H9 (cell line): ENCODE measurements at regions not wholly inside any gene's neighbourhood (a gene's known extent, or its start where the extent isn't known, plus 50 kb on each side); places are given as distances from the start of the nearest gene placed in this dataset.

Experiments
- DNase-seq: peaks from one replicate; pipeline ENCODE4 v3.0.0-alpha.2; 2017
- H2AFZ ChIP-seq: one replicate; pipeline ENCODE4 v1.6.1; 2013; ENCODE audit warnings: mild to moderate bottlenecking, low read length, control low read depth, moderate library complexity
- H2AK5ac ChIP-seq: 2 replicates; pipeline ENCODE4 v1.6.1; 2013; ENCODE audit warnings: low read length, control low read depth, mixed read lengths; ENCODE audit not compliant: insufficient read length
- H2BK120ac ChIP-seq: one replicate; pipeline ENCODE4 v1.6.1; 2013; ENCODE audit warnings: low read depth, mild to moderate bottlenecking, low read length, control low read depth, inconsistent platforms; ENCODE audit not compliant: poor library complexity, severe bottlenecking
- H2BK12ac ChIP-seq: 2 replicates; pipeline ENCODE4 v1.6.1; 2013; ENCODE audit warnings: low read length, control low read depth, mixed read lengths, low read depth; ENCODE audit not compliant: insufficient read length
- H2BK15ac ChIP-seq: 2 replicates; pipeline ENCODE4 v1.6.1; 2013; ENCODE audit warnings: low read depth, low read length, control low read depth
- H2BK20ac ChIP-seq: one replicate; pipeline ENCODE4 v1.6.1; 2013; ENCODE audit warnings: low read depth, mild to moderate bottlenecking, low read length, control low read depth, inconsistent platforms; ENCODE audit not compliant: poor library complexity, severe bottlenecking
- H2BK5ac ChIP-seq: 2 replicates; pipeline ENCODE4 v1.6.1; 2013; ENCODE audit warnings: low read length, control low read depth, mixed read lengths; ENCODE audit not compliant: insufficient read length
- H3K14ac ChIP-seq: 2 replicates; pipeline ENCODE4 v1.6.1; 2013; ENCODE audit warnings: low read length, control low read depth; ENCODE audit not compliant: insufficient read depth
- H3K18ac ChIP-seq: 2 replicates; pipeline ENCODE4 v1.6.1; 2013; ENCODE audit warnings: low read depth, mild to moderate bottlenecking, mixed read lengths, low read length, control low read depth; ENCODE audit not compliant: insufficient read length
- H3K23ac ChIP-seq: 2 replicates; pipeline ENCODE4 v1.6.1; 2013; ENCODE audit warnings: low read length, control low read depth, mixed read lengths, low read depth; ENCODE audit not compliant: insufficient read length
- H3K23me2 ChIP-seq: 2 replicates; pipeline ENCODE4 v1.6.1; 2013; ENCODE audit warnings: low read depth, mild to moderate bottlenecking, mixed read lengths, low read length, control low read depth; ENCODE audit not compliant: insufficient read length, poor library complexity, severe bottlenecking
- H3K27ac ChIP-seq: 2 replicates; pipeline ENCODE4 v1.5.1; 2013; ENCODE audit warnings: low read length, control low read depth, mixed read lengths, low read depth; ENCODE audit not compliant: insufficient read length
- H3K27me3 ChIP-seq: 2 replicates; pipeline ENCODE4 v1.6.1; 2013; ENCODE audit warnings: low read length, control low read depth, inconsistent platforms; ENCODE audit not compliant: insufficient read depth
- H3K4ac ChIP-seq: 2 replicates; pipeline ENCODE4 v1.6.1; 2013; ENCODE audit warnings: low read depth, mild to moderate bottlenecking, control low read depth, inconsistent platforms, low read length, moderate library complexity
- H3K4me1 ChIP-seq: 2 replicates; pipeline ENCODE4 v1.6.1; 2013; ENCODE audit warnings: low read length, control low read depth, inconsistent platforms; ENCODE audit not compliant: insufficient read depth
- H3K4me2 ChIP-seq: 2 replicates; pipeline ENCODE4 v1.6.1; 2013; ENCODE audit warnings: low read length, control low read depth, mixed read lengths; ENCODE audit not compliant: insufficient read length, insufficient read depth
- H3K56ac ChIP-seq: 2 replicates; pipeline ENCODE4 v1.6.1; 2013; ENCODE audit warnings: low read depth, mild to moderate bottlenecking, mixed read lengths, low read length, control low read depth; ENCODE audit not compliant: insufficient read length
- H3K79me1 ChIP-seq: 2 replicates; pipeline ENCODE4 v1.6.1; 2013; ENCODE audit warnings: low read depth, mild to moderate bottlenecking, moderate library complexity, low read length, control low read depth, inconsistent platforms; ENCODE audit not compliant: insufficient read depth, poor library complexity, severe bottlenecking
- H3K79me2 ChIP-seq: 2 replicates; pipeline ENCODE4 v1.6.1; 2013; ENCODE audit warnings: low read length, control low read depth, inconsistent platforms; ENCODE audit not compliant: insufficient read depth
- H3K9ac ChIP-seq: 2 replicates; pipeline ENCODE4 v1.6.1; 2013; ENCODE audit warnings: low read length, control low read depth, mixed read lengths; ENCODE audit not compliant: insufficient read length; ENCODE audit errors: extremely low read depth
- H3K9me3 ChIP-seq: one replicate; pipeline ENCODE4 v1.6.1; 2013; ENCODE audit warnings: low read depth, low read length, inconsistent platforms; ENCODE audit not compliant: control insufficient read depth
- H3T11ph ChIP-seq: one replicate; pipeline ENCODE4 v1.6.1; 2013; ENCODE audit warnings: mild to moderate bottlenecking, low read length, control low read depth, inconsistent platforms
- H4K20me1 ChIP-seq: one replicate; pipeline ENCODE4 v1.6.1; 2013; ENCODE audit not compliant: control insufficient read depth, insufficient read length, insufficient read depth
- H4K5ac ChIP-seq: 2 replicates; pipeline ENCODE4 v1.6.1; 2013; ENCODE audit warnings: low read depth, mild to moderate bottlenecking, mixed read lengths, low read length, control low read depth; ENCODE audit not compliant: insufficient read length
- H4K8ac ChIP-seq: replicated peaks from 2 replicates; pipeline ENCODE4 v1.6.1; 2013; ENCODE audit warnings: low read length, control low read depth, mixed read lengths, low read depth; ENCODE audit not compliant: insufficient read length
- H4K91ac ChIP-seq: 2 replicates; pipeline ENCODE4 v1.6.1; 2013; ENCODE audit warnings: low read depth, mild to moderate bottlenecking, moderate library complexity, mixed read lengths, low read length, control low read depth; ENCODE audit not compliant: insufficient read length
- H3K27ac Mint-ChIP-seq, 3 experiments: 2 replicates in 2 of 3; 3 replicates in 1 of 3; pipeline ENCODE4 v1.8.0; 2020 to 2021; ENCODE audit warnings: mixed read lengths in 3 of 3, mild to moderate bottlenecking in 1 of 3, moderate library complexity in 1 of 3
- H3K27me3 Mint-ChIP-seq: 2 replicates; pipeline ENCODE4 v1.8.0; 2021; ENCODE audit warnings: low read depth, mild to moderate bottlenecking, moderate library complexity, mixed read lengths
- H3K36me3 Mint-ChIP-seq, 3 experiments: 2 replicates in 2 of 3; 3 replicates in 1 of 3; pipeline ENCODE4 v1.8.0; 2020 to 2021; ENCODE audit warnings: low read depth in 3 of 3, mixed read lengths in 3 of 3; ENCODE audit not compliant: insufficient read depth in 1 of 3
- H3K4me1 Mint-ChIP-seq, 2 experiments: 2 replicates each; pipeline ENCODE4 v1.8.0; 2020; ENCODE audit warnings: mixed read lengths in 2 of 2
- H3K4me3 Mint-ChIP-seq, 2 experiments: 2 replicates in 1 of 2; 3 replicates in 1 of 2; pipeline ENCODE4 v1.8.0; 2020 to 2021; ENCODE audit warnings: mild to moderate bottlenecking in 2 of 2, mixed read lengths in 2 of 2, moderate library complexity in 1 of 2
- H3K9me3 Mint-ChIP-seq, 2 experiments: 2 replicates in 1 of 2; 3 replicates in 1 of 2; pipeline ENCODE4 v1.8.0; 2020; ENCODE audit warnings: mild to moderate bottlenecking in 2 of 2, mixed read lengths in 2 of 2, moderate library complexity in 1 of 2
- WGBS: extraction: QIAGEN DNeasy Blood & Tissue Kit; methylation state at CpG from one replicate; pipeline ENCODE4 v1.1.7; 2013; ENCODE audit warnings: missing lambda C conversion rate, low lambda C conversion rate, mixed read lengths; ENCODE audit not compliant: insufficient read length; ENCODE audit errors: extremely low coverage; 5-methylcytosine and 5-hydroxymethylcytosine counted together
- TF ChIP-seq, protein P1 (sequence below): fragments of 200-600 bp; sonication (generic); conservative IDR thresholded peaks from 3 replicates; pipeline ENCODE4 v1.8.0; 2021; ENCODE audit warnings: antibody characterized with exemption, mild to moderate bottlenecking

DNA sequence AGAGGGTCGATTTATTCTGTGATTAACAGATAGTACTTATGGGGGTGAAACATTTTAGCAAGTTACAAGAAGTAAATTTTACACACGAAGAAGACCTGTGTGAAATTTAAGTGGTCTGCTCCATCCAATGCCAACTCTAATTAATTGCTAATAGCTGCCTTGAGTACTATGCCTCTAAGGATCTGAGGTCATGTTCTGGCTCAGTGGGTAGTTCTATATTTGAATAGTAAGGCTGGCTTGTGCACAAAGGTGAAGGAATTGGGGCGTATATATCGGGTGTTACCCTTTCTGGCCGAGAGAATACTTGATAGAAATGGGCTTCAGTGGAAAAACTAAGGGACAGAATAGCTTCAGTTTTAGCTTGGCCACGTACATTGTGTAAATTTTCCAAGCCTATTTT lies 345.2 kb upstream of the ANKRD30A start:
- H3T11ph ChIP-seq, result no peak overlapping the region
- H3K56ac ChIP-seq, result no peak overlapping the region
- H3K27me3 ChIP-seq, result no peaks in the 10 kb centered on the region
- Mint-ChIP-seq H3K27ac (no peak overlapping the region), H3K36me3 (no peaks in the 10 kb centered on the region), H3K4me1 (peaks cover 2% of the 10 kb centered on the region in 2 experiments; a peak in 1 of 4 replicates), H3K4me3 (no peak overlapping the region), H3K27me3 (no peaks in the 10 kb centered on the region), H3K9me3 (no peaks in the 10 kb centered on the region)
- no peak overlapping the region for H3K23ac ChIP-seq
- TF ChIP-seq, protein P1, sequence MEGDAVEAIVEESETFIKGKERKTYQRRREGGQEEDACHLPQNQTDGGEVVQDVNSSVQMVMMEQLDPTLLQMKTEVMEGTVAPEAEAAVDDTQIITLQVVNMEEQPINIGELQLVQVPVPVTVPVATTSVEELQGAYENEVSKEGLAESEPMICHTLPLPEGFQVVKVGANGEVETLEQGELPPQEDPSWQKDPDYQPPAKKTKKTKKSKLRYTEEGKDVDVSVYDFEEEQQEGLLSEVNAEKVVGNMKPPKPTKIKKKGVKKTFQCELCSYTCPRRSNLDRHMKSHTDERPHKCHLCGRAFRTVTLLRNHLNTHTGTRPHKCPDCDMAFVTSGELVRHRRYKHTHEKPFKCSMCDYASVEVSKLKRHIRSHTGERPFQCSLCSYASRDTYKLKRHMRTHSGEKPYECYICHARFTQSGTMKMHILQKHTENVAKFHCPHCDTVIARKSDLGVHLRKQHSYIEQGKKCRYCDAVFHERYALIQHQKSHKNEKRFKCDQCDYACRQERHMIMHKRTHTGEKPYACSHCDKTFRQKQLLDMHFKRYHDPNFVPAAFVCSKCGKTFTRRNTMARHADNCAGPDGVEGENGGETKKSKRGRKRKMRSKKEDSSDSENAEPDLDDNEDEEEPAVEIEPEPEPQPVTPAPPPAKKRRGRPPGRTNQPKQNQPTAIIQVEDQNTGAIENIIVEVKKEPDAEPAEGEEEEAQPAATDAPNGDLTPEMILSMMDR, result no peak
- H4K20me1 ChIP-seq, result no peaks in the 10 kb centered on the region
- H3K23me2 ChIP-seq, result no peaks in the 10 kb centered on the region
- H3K9ac ChIP-seq, result no peak overlapping the region
- no peak for DNase-seq
- no peak overlapping the region for H2BK120ac ChIP-seq
- no peak overlapping the region for H4K91ac ChIP-seq
- no peak overlapping the region for H3K4ac ChIP-seq
- no peak overlapping the region for H2AFZ ChIP-seq
- no peak overlapping the region for H3K18ac ChIP-seq
- no peak overlapping the region for H3K27ac ChIP-seq
- no peaks in the 10 kb centered on the region for H3K4me1 ChIP-seq
- H3K14ac ChIP-seq, result no peak overlapping the region
- no peaks in the 10 kb centered on the region for H3K9me3 ChIP-seq
- no CpG with 5 or more reads among the region's 6 CpGs for WGBS
- H2BK5ac ChIP-seq, result no peak overlapping the region
- no peak overlapping the region for H2BK12ac ChIP-seq
- no peak overlapping the region for H4K5ac ChIP-seq
- H2BK15ac ChIP-seq, result no peak overlapping the region
- H2BK20ac ChIP-seq, result no peak overlapping the region
- no peak overlapping the region for H2AK5ac ChIP-seq
- H4K8ac ChIP-seq, result no peak overlapping the region
- H3K79me2 ChIP-seq, result no peaks in the 10 kb centered on the region
- H3K4me2 ChIP-seq, result no peak overlapping the region
- H3K79me1 ChIP-seq, result no peaks in the 10 kb centered on the region
